ENCODE measurements at regions not wholly inside any gene's neighbourhood (a gene's known extent, or its start where the extent isn't known, plus 50 kb on each side); places are given as distances from the start of the nearest gene placed in this dataset.

DNA sequence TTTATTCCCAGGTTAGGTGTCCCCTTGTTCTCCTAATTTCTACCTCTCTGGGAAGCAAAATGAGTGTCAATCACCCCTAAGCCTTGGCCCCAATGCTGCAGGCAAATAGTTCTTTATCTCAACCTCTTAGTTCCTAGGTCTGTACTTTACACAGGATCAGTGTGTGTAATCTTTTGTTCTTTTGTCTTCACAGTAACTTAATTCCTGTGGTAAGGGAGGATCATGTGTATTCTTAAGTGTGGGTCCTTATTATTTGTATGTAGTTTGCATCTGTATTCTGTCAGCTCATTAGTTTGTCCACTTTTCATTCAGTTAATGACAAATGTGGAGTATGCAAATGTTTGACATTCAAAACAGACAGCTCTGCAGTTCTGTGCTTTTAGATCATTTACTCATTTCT lies 166.7 kb downstream of the FAT3 start:
- no peaks in the 10 kb centered on the region for H3K36me3 ChIP-seq (ENCODE audit: low read length)
- H3K4me2 ChIP-seq (ENCODE audit: low read depth, low read length, poor library complexity, severe bottlenecking), result no peak overlapping the region
- H3K27ac ChIP-seq (ENCODE audit: low read depth, low read length), result no peak overlapping the region
- no peak overlapping the region for H3K4me3 ChIP-seq (ENCODE audit: insufficient read depth, low read length, poor library complexity, severe bottlenecking)
- H3K27me3 ChIP-seq (ENCODE audit: low read length), result no peaks in the 10 kb centered on the region
- H3K9me3 ChIP-seq (ENCODE audit: insufficient read depth, low read length), result no peaks in the 10 kb centered on the region
- H3K9ac ChIP-seq (ENCODE audit: low read length), result no peak overlapping the region
- no peaks in the 10 kb centered on the region for H3K9me2 ChIP-seq (replicated peaks; ENCODE audit: insufficient read depth, low read length)
- H3F3A ChIP-seq (ENCODE audit: insufficient read depth), result no peaks in the 10 kb centered on the region
- H4K20me1 ChIP-seq (ENCODE audit: low read depth, low read length), result no peaks in the 10 kb centered on the region
- H2AFZ ChIP-seq (ENCODE audit: low read depth, low read length, severe bottlenecking), result no peak overlapping the region
- TF ChIP-seq EZH2phosphoT487 (conservative IDR thresholded peaks at IDR 0.05; ENCODE audit: low read length) (no peak), CTCF (IDR thresholded peaks at IDR 0.05; ENCODE audit: insufficient read depth, low read length, poor library complexity, severe bottlenecking) (no peak)
- no peaks in the 10 kb centered on the region for H3K79me2 ChIP-seq (ENCODE audit: insufficient read depth, low read length)

DNA sequence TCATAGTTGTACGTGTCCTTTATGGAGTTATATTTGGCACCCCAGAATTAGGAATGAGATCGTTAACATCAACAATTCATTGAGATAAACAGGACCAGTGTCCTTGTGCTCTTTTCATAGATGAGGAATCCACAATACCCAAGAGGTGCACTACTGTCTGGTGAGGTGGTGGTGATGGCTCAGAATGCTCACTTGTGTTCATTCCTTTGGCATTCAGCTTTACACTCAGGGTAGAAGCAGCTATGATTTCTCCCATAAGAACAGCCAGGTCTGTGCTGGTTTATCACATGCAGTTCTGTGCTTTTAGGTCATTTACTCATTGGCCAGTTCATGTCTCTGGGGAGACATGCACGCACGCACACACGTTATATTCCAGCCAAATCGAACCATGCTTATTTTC lies 167.2 kb downstream of the FAT3 start:
- Histone ChIP-seq H4K20me1 (ENCODE audit: low read depth, low read length) (no peaks in the 10 kb centered on the region), H3K4me3 (ENCODE audit: insufficient read depth, low read length, poor library complexity, severe bottlenecking) (no peak overlapping the region), H3K27me3 (ENCODE audit: low read length) (no peaks in the 10 kb centered on the region), H3K79me2 (ENCODE audit: insufficient read depth, low read length) (no peaks in the 10 kb centered on the region), H2AFZ (ENCODE audit: low read depth, low read length, severe bottlenecking) (no peak overlapping the region), H3K36me3 (ENCODE audit: low read length) (no peaks in the 10 kb centered on the region), H3K4me2 (ENCODE audit: low read depth, low read length, poor library complexity, severe bottlenecking) (no peak overlapping the region), H3K9ac (ENCODE audit: low read length) (no peak overlapping the region), H3K9me3 (ENCODE audit: insufficient read depth, low read length) (no peaks in the 10 kb centered on the region), H3K27ac (ENCODE audit: low read depth, low read length) (no peak overlapping the region), H3F3A (ENCODE audit: insufficient read depth) (no peaks in the 10 kb centered on the region), H3K9me2 (replicated peaks; ENCODE audit: insufficient read depth, low read length) (no peaks in the 10 kb centered on the region)
- no peak for TF ChIP-seq CTCF (IDR thresholded peaks at IDR 0.05; ENCODE audit: insufficient read depth, low read length, poor library complexity, severe bottlenecking)
- no peak for TF ChIP-seq EZH2phosphoT487 (conservative IDR thresholded peaks at IDR 0.05; ENCODE audit: low read length)

DNA sequence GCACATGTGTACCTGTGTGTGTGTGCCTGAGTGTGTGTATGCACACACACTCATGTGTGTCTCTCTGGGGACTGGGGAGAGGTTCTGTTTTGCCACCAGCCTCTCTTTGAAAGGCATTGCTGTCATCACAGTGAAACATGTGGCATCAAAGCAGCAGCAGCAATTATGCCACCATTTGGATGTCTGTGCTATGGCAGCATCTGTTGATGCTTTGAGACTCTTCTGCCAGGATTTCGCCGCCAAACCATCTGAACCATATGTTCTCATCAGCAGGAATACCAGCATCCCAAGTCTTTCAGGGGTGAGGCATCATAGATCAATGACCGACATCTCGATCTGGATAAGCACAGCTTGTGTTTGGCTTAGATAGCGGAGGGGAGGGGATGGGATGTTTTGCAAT lies 168.6 kb downstream of the FAT3 start:
- no peaks in the 10 kb centered on the region for H3K27me3 ChIP-seq (ENCODE audit: low read length)
- H3K9me2 ChIP-seq (replicated peaks; ENCODE audit: insufficient read depth, low read length), result no peaks in the 10 kb centered on the region
- no peak overlapping the region for H3K9ac ChIP-seq (ENCODE audit: low read length)
- no peaks in the 10 kb centered on the region for H3K79me2 ChIP-seq (ENCODE audit: insufficient read depth, low read length)
- no peaks in the 10 kb centered on the region for H3K9me3 ChIP-seq (ENCODE audit: insufficient read depth, low read length)
- no peak overlapping the region for H3K4me3 ChIP-seq (ENCODE audit: insufficient read depth, low read length, poor library complexity, severe bottlenecking)
- no peaks in the 10 kb centered on the region for H4K20me1 ChIP-seq (ENCODE audit: low read depth, low read length)
- no peaks in the 10 kb centered on the region for H3K36me3 ChIP-seq (ENCODE audit: low read length)
- H3F3A ChIP-seq (ENCODE audit: insufficient read depth), result no peaks in the 10 kb centered on the region
- TF ChIP-seq CTCF (IDR thresholded peaks at IDR 0.05; ENCODE audit: insufficient read depth, low read length, poor library complexity, severe bottlenecking), result no peak
- TF ChIP-seq EZH2phosphoT487 (conservative IDR thresholded peaks at IDR 0.05; ENCODE audit: low read length), result no peak
- H3K27ac ChIP-seq (ENCODE audit: low read depth, low read length), result no peak overlapping the region
- no peak overlapping the region for H3K4me2 ChIP-seq (ENCODE audit: low read depth, low read length, poor library complexity, severe bottlenecking)
- no peak overlapping the region for H2AFZ ChIP-seq (ENCODE audit: low read depth, low read length, severe bottlenecking)

- TF ChIP-seq CTCF (IDR thresholded peaks at IDR 0.05; ENCODE audit: insufficient read depth, low read length, poor library complexity, severe bottlenecking) (no peak), EZH2phosphoT487 (conservative IDR thresholded peaks at IDR 0.05; ENCODE audit: low read length) (no peak)
- H3K9me2 ChIP-seq (replicated peaks; ENCODE audit: insufficient read depth, low read length), result no peaks in the 10 kb centered on the region
- H3K27ac ChIP-seq (ENCODE audit: low read depth, low read length), result no peak overlapping the region
- no peaks in the 10 kb centered on the region for H4K20me1 ChIP-seq (ENCODE audit: low read depth, low read length)
- no peak overlapping the region for H2AFZ ChIP-seq (ENCODE audit: low read depth, low read length, severe bottlenecking)
- no peaks in the 10 kb centered on the region for H3F3A ChIP-seq (ENCODE audit: insufficient read depth)
- H3K9me3 ChIP-seq (ENCODE audit: insufficient read depth, low read length), result no peaks in the 10 kb centered on the region
- no peak overlapping the region for H3K9ac ChIP-seq (ENCODE audit: low read length)
- H3K79me2 ChIP-seq (ENCODE audit: insufficient read depth, low read length), result no peaks in the 10 kb centered on the region
- H3K4me3 ChIP-seq (ENCODE audit: insufficient read depth, low read length, poor library complexity, severe bottlenecking), result no peak overlapping the region
- H3K4me2 ChIP-seq (ENCODE audit: low read depth, low read length, poor library complexity, severe bottlenecking), result no peak overlapping the region
- H3K27me3 ChIP-seq (ENCODE audit: low read length), result no peaks in the 10 kb centered on the region
- H3K36me3 ChIP-seq (ENCODE audit: low read length), result no peaks in the 10 kb centered on the region
Measured at GRCh38 chr11:92396133-92396532, 171.5 kb downstream of the FAT3 start.

Data from SU-DHL-6 (cell line).